Activated naive CD8-positive, alpha-beta T cell treated with anti-CD3 and anti-CD28 coated beads, Interleukin-2, amount 50 U/mL, for 24 hours (primary cell): ENCODE measurements at regions not wholly inside any gene's neighbourhood (a gene's known extent, or its start where the extent isn't known, plus 50 kb on each side); places are given as distances from the start of the nearest gene placed in this dataset.

Experiments used
- ATAC-seq: fragments of 150-1000 bp; cut with Tn5 transposase; one replicate; pipeline ENCODE4 v1.10.0; 2021
- DNase-seq: peaks from one replicate; pipeline ENCODE4 v3.0.0; 2021
- H3K27ac Mint-ChIP-seq: one replicate; pipeline ENCODE4 v1.8.0; 2021; ENCODE audit warnings: mild to moderate bottlenecking, mixed read lengths
- H3K27me3 Mint-ChIP-seq: one replicate; pipeline ENCODE4 v1.8.0; 2021; ENCODE audit warnings: mixed read lengths
- H3K36me3 Mint-ChIP-seq: one replicate; pipeline ENCODE4 v1.8.0; 2021; ENCODE audit warnings: low read depth, mixed read lengths
- H3K4me1 Mint-ChIP-seq: one replicate; pipeline ENCODE4 v1.8.0; 2021; ENCODE audit warnings: mixed read lengths
- H3K4me3 Mint-ChIP-seq: one replicate; pipeline ENCODE4 v1.8.0; 2021; ENCODE audit warnings: mild to moderate bottlenecking, moderate library complexity, mixed read lengths
- H3K9me3 Mint-ChIP-seq: one replicate; pipeline ENCODE4 v1.8.0; 2021; ENCODE audit warnings: mixed read lengths

- H3K27ac Mint-ChIP-seq, result no peak overlapping the region
- DNase-seq, result no peak
- no peaks in the 10 kb centered on the region for H3K4me1 Mint-ChIP-seq
- no peak overlapping the region for H3K4me3 Mint-ChIP-seq
- no peaks in the 10 kb centered on the region for H3K36me3 Mint-ChIP-seq
- no peaks in the 10 kb centered on the region for H3K9me3 Mint-ChIP-seq
- no peak for ATAC-seq
- no peaks in the 10 kb centered on the region for H3K27me3 Mint-ChIP-seq
These were observed 168.0 kb upstream of the RGMB start for GRCh38 chr5:98605426-98605825.

DNA sequence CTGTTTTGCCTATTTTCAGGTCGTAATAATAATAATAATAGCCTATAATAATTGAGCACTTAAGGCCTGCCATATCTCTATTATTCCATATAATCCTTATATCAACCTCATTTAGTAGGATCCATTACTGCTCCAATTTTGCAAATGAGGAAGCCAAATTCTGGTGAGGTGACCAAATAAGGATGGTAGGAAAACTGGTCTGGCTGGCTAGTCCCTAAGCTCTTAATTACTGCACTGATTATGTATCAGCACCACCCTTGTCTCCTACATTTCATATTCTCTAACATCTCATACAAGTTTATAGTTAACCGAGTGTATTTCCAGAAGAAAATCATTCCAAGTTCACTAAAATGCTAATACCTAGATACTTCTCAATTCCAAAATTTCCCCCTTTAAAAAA is 166.5 kb upstream of the RGMB start:
- DNase-seq (no peak), ATAC-seq (no peak)
- Mint-ChIP-seq H3K36me3 (no peaks in the 10 kb centered on the region), H3K27ac (no peak overlapping the region), H3K4me1 (no peaks in the 10 kb centered on the region), H3K4me3 (no peak overlapping the region), H3K9me3 (no peaks in the 10 kb centered on the region), H3K27me3 (peaks cover 2% of the 10 kb centered on the region)

- H3K4me1 Mint-ChIP-seq, result no peaks in the 10 kb centered on the region
- no peak overlapping the region for H3K4me3 Mint-ChIP-seq
- no peaks in the 10 kb centered on the region for H3K36me3 Mint-ChIP-seq
- H3K27ac Mint-ChIP-seq, result no peak overlapping the region
- no peaks in the 10 kb centered on the region for H3K9me3 Mint-ChIP-seq
- DNase-seq (no peak), ATAC-seq (no peak)
- peaks cover 2% of the 10 kb centered on the region for H3K27me3 Mint-ChIP-seq
These were observed 165.4 kb upstream of the RGMB start for GRCh38 chr5:98608052-98608451.

DNA sequence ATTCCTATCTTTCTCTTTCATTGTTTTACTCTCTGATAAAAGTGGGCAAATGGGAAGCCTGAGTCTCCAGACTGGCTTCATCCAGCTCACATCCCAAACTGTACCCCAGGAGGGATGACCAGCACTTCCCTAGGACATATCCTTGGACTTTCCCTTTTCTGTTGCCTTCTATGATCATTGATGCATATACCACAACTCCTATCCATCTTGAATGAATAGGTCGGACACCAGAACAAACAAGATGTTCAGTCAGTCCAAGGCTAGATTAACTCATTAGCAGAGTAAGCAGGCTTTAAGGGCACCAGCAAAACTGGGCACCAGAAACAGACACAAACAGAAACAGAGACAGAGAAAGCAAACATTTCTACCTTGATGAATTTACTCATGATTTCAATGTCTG is 159.1 kb upstream of the RGMB start:
- no peak overlapping the region for H3K4me3 Mint-ChIP-seq
- no peak overlapping the region for H3K27ac Mint-ChIP-seq
- H3K36me3 Mint-ChIP-seq, result no peaks in the 10 kb centered on the region
- H3K9me3 Mint-ChIP-seq, result no peaks in the 10 kb centered on the region
- H3K27me3 Mint-ChIP-seq, result peaks cover 4% of the 10 kb centered on the region
- ATAC-seq (no peak), DNase-seq (no peak)
- H3K4me1 Mint-ChIP-seq, result no peaks in the 10 kb centered on the region

DNA sequence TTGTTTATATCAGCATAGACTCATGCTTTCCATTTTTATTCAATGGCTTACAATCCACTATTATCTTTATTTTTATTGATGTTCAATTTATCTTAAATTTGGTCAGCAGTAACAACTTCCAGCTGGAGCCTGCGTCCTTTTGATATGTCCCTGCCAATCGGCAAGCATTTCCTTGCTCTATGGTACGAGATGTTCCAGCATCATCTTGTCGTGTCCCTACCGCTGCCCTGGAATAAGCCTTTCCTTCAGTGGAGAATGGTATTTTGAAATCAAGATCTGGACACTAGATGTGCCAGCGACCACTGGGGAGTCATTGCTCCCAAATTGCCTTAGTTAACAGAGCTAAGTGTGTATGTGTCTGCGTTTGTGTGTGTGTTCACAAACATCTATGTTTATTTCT is 151.6 kb upstream of the RGMB start:
- H3K4me3 Mint-ChIP-seq, result no peak overlapping the region
- no peaks in the 10 kb centered on the region for H3K36me3 Mint-ChIP-seq
- peaks cover 13% of the 10 kb centered on the region for H3K27me3 Mint-ChIP-seq
- H3K9me3 Mint-ChIP-seq, result no peaks in the 10 kb centered on the region
- H3K27ac Mint-ChIP-seq, result no peak overlapping the region
- H3K4me1 Mint-ChIP-seq, result no peaks in the 10 kb centered on the region
- no peak for ATAC-seq
- DNase-seq, result no peak

DNA sequence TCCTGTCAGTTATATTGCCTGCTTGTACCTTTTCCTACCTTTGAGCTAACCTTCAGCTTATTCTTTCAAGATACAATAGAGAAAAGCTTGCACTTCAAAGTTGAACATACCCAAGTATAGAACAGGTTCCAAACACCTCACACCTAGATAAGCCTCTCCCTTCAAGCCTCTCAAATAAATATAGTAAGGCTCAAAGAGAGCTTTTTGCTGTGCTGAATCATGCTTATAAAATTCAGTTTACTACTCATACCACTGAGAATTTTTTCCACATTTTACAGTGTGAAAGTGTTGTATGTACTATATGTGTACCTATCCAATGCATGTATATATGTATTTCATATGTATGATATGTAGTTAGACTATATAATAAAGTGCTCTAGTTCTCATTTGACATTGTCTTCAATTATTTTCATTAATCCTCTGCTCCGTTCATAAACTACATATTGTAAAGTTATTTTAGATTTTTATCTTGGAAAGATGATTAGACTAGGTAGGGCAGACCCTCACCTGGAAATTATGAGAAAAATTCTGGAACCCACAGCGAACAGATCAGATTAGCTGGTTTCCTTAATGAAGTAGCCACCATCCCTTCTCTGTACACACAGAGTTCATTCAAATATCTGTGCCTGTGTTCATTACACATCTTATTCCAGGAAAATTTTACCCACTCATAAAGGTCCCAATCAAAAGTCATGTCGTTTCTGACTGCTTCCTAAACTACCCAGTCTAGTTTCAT is 149.2 kb upstream of the RGMB start:
- Mint-ChIP-seq H3K27me3 (peaks cover 11% of the 10 kb centered on the region), H3K4me3 (no peak overlapping the region), H3K36me3 (no peaks in the 10 kb centered on the region), H3K9me3 (no peaks in the 10 kb centered on the region), H3K4me1 (no peaks in the 10 kb centered on the region), H3K27ac (no peak overlapping the region)
- ATAC-seq, result no peak
- DNase-seq, result no peak

- ATAC-seq, result no peak
- no peaks in the 10 kb centered on the region for H3K4me1 Mint-ChIP-seq
- no peak overlapping the region for H3K4me3 Mint-ChIP-seq
- DNase-seq, result no peak
- peaks cover 11% of the 10 kb centered on the region for H3K27me3 Mint-ChIP-seq
- no peak overlapping the region for H3K27ac Mint-ChIP-seq
- no peaks in the 10 kb centered on the region for H3K36me3 Mint-ChIP-seq
- H3K9me3 Mint-ChIP-seq, result no peaks in the 10 kb centered on the region
These were observed 146.3 kb upstream of the RGMB start for GRCh38 chr5:98627121-98627520.

GRCh38 chr5:98630621-98631020 is 142.8 kb upstream of the RGMB start:
- H3K4me3 Mint-ChIP-seq, result no peak overlapping the region
- DNase-seq, result no peak
- ATAC-seq, result no peak
- no peak overlapping the region for H3K27ac Mint-ChIP-seq
- H3K27me3 Mint-ChIP-seq, result peaks cover under 1% of the 10 kb centered on the region
- no peaks in the 10 kb centered on the region for H3K9me3 Mint-ChIP-seq
- no peaks in the 10 kb centered on the region for H3K4me1 Mint-ChIP-seq
- no peaks in the 10 kb centered on the region for H3K36me3 Mint-ChIP-seq

DNA sequence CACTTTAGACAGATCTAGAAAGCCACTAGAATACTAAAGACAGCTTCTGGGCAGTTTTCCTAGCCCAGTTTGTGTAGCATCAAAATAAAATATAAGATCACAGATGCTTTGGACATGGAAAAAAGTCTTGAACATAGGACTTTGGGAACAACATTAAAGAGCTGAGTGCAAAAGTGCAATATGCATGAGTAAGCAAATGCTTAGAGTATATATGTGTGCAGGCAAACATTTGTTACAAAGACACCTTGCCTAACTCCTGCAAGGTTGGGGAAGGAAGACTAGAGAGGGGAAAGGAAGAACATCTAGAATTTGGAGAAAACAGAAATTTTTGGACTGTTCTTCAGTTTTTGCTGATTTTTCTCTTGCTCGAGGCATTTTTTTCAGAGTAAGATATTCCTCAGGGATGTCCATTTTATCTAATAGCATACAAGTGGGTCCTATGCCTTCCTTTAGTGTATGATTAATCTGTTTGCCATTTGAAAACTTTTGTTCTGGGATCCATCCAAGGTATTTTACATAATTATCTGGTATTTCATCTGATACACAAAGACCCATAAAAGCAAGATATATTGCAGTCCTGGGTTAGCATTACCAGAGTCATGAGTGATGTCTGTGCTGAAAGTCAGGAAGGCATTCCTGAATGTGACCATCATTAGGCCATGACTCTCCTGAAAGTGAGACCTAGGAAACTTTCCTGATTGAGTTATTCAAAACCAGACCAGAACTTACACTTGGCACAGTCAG is 142.0 kb upstream of the RGMB start:
- Mint-ChIP-seq H3K4me1 (no peaks in the 10 kb centered on the region), H3K27me3 (no peaks in the 10 kb centered on the region), H3K9me3 (no peaks in the 10 kb centered on the region), H3K36me3 (no peaks in the 10 kb centered on the region), H3K27ac (no peak overlapping the region), H3K4me3 (no peak overlapping the region)
- DNase-seq (no peak), ATAC-seq (no peak)

- no peaks in the 10 kb centered on the region for H3K4me1 Mint-ChIP-seq
- H3K9me3 Mint-ChIP-seq, result no peaks in the 10 kb centered on the region
- H3K27ac Mint-ChIP-seq, result no peak overlapping the region
- H3K4me3 Mint-ChIP-seq, result no peak overlapping the region
- H3K36me3 Mint-ChIP-seq, result no peaks in the 10 kb centered on the region
- ATAC-seq (no peak), DNase-seq (no peak)
- H3K27me3 Mint-ChIP-seq, result peaks cover 1% of the 10 kb centered on the region
These were observed 137.8 kb upstream of the RGMB start for GRCh38 chr5:98635656-98636055.

DNA sequence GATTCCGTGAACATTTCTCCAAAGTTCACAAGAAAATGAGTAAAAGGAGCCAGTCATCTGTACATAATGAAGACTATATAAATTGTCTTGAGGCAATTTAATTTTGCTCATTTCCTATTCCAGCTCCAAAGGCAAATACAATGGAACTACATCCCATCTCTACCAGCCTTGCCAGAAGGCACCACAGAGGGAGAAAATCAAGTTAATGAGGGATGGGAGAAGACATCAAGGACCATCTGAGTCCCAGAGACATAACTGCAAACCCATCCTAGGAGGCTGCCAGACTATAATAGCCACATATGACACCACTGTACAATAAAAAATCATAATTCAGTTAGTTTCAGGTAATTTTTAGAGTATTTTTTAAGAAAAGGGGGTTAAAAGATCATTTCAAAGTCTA is 136.3 kb upstream of the RGMB start:
- Mint-ChIP-seq H3K27me3 (peaks cover 1% of the 10 kb centered on the region), H3K4me1 (no peaks in the 10 kb centered on the region), H3K36me3 (no peaks in the 10 kb centered on the region), H3K4me3 (no peak overlapping the region), H3K9me3 (no peaks in the 10 kb centered on the region), H3K27ac (no peak overlapping the region)
- ATAC-seq (no peak), DNase-seq (no peak)

GRCh38 chr5:98637557-98637956 is 135.9 kb upstream of the RGMB start:
- peaks cover 1% of the 10 kb centered on the region for H3K27me3 Mint-ChIP-seq
- no peaks in the 10 kb centered on the region for H3K36me3 Mint-ChIP-seq
- DNase-seq, result no peak
- no peaks in the 10 kb centered on the region for H3K4me1 Mint-ChIP-seq
- H3K27ac Mint-ChIP-seq, result no peak overlapping the region
- no peak for ATAC-seq
- H3K4me3 Mint-ChIP-seq, result no peak overlapping the region
- H3K9me3 Mint-ChIP-seq, result no peaks in the 10 kb centered on the region

DNA sequence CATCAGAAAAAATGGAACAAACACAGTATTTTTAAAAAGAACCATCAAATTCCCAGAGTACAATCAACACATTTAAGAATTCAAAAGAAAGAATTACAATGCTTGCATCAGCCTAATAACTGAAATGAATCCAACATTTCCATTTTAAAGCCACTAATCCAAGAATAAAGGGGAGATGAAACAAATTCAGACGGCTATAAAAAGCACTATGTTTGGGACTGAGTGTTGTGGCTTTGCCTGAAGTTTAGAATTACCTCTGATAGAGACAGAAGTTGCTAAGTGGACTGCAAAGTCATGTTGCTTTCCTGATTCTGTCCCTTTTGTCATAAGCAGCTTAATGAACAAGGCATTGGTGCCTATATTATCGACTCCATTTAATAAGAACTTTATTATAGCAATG is 135.4 kb upstream of the RGMB start:
- no peaks in the 10 kb centered on the region for H3K4me1 Mint-ChIP-seq
- no peak for DNase-seq
- H3K36me3 Mint-ChIP-seq, result no peaks in the 10 kb centered on the region
- H3K9me3 Mint-ChIP-seq, result no peaks in the 10 kb centered on the region
- no peak overlapping the region for H3K4me3 Mint-ChIP-seq
- H3K27ac Mint-ChIP-seq, result no peak overlapping the region
- H3K27me3 Mint-ChIP-seq, result peaks cover 1% of the 10 kb centered on the region
- ATAC-seq, result no peak

GRCh38 chr5:98638701-98639100 is 134.8 kb upstream of the RGMB start:
- Mint-ChIP-seq H3K27ac (no peak overlapping the region), H3K4me3 (no peak overlapping the region), H3K27me3 (peaks cover 1% of the 10 kb centered on the region), H3K4me1 (no peaks in the 10 kb centered on the region), H3K9me3 (no peaks in the 10 kb centered on the region), H3K36me3 (no peaks in the 10 kb centered on the region)
- DNase-seq (no peak), ATAC-seq (no peak)

GRCh38 chr5:98639274-98639673 is 134.2 kb upstream of the RGMB start:
- Mint-ChIP-seq H3K9me3 (no peaks in the 10 kb centered on the region), H3K27me3 (peaks cover 1% of the 10 kb centered on the region), H3K36me3 (no peaks in the 10 kb centered on the region), H3K4me3 (no peak overlapping the region), H3K27ac (no peak overlapping the region), H3K4me1 (no peaks in the 10 kb centered on the region)
- ATAC-seq, result no peak
- no peak for DNase-seq
